HG03432 (cell line): ENCODE measurements at regions not wholly inside any gene's neighbourhood (a gene's known extent, or its start where the extent isn't known, plus 50 kb on each side); places are given as distances from the start of the nearest gene placed in this dataset.
"Not testable (repeated sequence)": the region's sequence is repeated elsewhere in the genome, so short reads cannot be mapped to it uniquely, and the experiment has no call there.

Experiments
- ATAC-seq: cut with Tn5 transposase; IDR thresholded peaks from one replicate; pipeline ENCODE4 v1.9.1; 2021; ENCODE audit warnings: mild to moderate bottlenecking, moderate library complexity; ENCODE audit not compliant: unreplicated experiment

DNA sequence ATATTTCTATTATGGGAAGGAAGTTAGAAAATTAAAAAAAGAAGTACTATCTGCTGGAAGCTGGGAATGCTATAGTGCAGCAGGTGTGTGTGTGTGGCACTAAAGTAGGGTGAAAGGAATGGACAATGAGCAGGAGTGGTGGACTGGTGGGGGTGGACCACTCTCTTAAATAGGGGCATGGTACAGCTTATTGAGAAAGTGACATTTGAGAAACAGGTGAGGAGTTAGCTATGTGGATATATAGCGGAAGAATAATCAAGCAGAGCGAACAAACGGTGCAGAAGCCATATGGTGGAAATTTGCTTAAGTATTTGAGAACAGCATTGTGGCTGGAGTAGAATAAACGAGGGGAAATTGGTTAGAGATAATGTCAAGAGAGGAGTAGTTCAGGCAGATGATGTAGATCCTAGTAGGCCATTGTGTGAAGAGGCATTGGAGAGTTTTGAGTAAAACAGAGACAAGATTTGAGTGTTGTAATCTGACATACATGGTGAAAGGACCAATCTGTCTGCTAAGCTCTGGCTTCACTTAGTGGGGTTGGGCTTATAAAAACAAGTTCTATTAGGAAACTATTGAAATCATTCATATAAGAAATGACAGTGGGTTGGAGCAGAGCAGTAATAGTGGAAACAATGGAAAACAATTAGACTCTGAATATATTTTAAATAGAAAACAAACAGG is 149.2 kb upstream of the SYT10 start:
- peak; percentile 68 for ATAC-seq

DNA sequence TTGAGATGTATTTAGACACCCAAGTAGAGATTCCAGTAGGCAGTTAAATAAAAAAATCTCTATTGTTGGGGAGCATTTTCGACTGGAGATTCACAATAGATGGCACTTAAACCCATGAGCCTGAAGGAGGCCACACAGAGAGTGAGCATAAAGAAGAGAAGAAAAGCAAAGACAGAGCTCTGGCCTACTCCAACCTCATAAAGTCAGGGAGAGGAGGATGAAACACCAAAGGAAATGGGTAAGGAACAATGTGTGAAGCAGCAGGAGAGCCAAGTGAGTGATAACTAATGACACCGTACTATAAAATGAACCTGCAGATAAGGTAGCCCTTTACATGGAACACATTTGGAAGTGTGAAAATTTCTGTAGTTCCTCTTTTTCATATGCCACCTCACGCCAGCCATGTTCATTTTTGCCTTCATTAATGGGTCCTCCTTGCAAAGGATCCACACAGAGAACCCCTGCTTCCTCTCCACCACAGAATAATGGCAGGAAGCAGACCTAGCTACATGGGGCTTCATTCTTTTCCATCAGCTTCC is 150.0 kb upstream of the SYT10 start:
- no peak for ATAC-seq

DNA sequence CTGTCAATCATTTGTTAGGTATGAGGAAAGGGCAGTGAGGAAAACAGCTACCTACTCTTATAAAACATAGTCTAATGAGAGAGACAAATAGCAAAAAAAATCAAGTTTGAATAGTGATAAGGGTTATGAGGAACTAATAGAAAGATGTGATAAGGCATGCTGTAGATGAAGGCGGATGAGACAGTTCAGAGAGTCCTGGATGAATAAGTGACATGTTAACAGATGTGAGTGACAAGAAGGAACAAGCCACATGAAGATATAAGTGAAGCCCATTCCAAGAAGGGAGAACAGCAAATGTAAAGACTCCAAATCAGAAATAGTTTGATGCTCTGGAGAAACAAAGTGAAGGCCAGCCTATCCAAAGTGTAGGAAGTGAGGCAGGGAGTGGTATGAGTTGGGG is 154.1 kb upstream of the SYT10 start:
- no peak for ATAC-seq

DNA sequence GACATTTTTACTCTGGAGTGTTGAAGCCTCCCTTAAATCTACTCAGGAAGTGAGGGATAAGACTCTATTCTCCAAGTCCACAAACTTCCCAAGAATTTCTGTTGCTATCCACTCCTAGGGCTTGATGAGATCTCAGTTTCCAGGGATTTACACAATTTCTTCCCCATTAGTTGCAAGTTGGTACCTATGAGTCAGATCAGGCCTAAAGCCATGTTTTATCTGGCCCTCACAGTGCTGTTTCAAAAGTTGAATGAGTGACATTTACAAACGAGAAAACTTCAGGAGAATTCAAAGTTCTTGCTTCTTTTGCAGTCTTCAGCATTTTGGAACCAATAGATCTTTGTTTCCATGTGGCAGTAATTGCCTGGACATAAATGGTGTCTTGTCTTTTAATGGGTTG is 156.4 kb upstream of the SYT10 start:
- no peak for ATAC-seq

GRCh38 chr12:33596814-33597213 is 157.2 kb upstream of the SYT10 start:
- no peak for ATAC-seq

DNA sequence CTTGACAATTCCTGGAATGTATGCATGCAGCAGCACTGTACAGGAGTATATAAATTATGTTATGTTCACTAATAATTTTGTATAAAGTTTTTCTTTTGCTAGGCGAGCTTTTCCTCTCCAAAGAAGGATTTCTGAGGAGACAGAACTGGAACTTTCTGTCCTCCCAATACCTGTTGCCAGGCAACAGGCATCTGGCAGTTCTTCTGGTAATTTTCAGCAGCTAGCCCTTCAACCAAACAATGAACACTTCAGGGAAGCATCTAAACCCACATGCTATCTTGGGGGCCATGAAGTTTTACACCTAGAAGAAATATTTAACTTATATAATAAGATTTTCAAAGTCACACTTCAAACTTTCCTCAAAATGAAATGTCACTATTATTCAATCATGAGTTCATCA is 162.9 kb upstream of the SYT10 start:
- ATAC-seq = no peak

DNA sequence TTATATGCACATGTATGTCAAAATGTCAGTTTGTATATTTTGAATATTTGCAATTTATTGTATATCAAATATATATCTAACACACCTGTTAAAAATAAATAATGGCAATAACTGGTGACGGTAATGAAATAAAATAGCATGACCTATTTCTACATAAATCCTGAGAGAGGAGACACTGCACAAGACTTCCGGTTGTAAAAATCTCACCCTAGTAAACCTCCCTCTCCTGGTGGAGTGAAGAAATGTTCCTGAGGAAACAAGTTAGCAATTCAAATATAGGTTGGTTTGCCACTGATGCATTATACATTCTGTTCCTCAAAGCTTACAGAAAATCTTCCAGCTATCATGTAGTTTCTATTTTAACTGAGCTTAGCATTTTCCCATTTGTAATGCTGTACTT is 166.1 kb upstream of the SYT10 start:
- peak; percentile 80 for ATAC-seq

DNA sequence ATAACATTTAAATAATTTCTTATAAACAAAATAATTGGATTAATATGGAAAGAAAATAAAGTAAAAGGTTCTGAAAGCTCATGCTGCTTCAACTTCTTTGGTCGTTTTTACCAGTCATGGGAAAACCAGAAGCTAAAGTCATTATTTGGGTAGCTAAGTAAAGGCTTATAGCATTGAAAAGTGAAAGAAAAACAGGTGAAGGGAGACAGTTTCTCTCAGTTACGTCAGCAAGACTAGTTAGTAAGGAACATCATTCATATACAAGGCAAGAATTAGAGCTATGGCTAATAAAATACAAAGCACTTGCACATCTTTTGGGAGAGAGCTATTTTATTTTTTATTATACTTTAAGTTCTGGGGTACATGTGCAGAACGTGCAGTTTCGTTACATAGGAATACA is 170.3 kb upstream of the SYT10 start:
- ATAC-seq = no peak

DNA sequence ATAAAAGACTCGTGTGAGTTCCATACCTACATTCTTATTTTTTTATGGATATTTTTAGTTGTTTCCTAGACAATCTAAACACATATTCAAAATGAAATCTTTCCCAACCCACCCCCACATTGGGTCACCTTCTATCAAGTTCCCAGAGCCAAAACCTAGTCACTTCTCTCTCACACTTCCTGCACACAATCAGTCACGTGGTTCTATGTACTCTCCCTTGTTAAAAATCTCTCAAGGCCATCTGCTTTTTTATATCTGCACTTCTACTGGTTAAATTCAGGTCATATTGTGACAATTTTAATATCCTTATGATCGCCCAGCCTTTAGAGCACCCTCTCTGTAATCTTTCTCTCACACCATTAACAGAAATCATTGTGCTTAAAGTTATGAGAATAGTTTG is 175.0 kb upstream of the SYT10 start:
- ATAC-seq = no peak

GRCh38 chr12:33617218-33617617 is 177.6 kb upstream of the SYT10 start:
- ATAC-seq = no peak

DNA sequence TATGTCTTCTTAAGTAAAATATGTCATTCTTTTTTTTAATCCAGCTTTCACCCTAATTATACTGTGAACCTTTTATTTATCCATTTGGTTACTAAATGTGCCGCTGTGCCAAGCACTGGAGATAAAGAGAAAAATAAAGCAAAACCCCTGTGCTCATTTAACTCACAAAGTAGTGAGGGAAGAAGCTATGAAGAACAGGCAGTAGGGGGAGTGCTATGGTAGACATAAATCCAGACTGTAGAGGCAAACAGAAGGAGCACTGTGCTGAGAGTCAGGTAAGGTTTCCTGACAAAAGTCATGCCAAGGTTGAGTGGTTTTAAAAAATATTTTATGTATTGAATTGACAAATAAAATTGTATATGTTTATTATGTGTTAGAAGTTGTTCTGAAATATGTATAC is 188.5 kb upstream of the SYT10 start:
- ATAC-seq = no peak

DNA sequence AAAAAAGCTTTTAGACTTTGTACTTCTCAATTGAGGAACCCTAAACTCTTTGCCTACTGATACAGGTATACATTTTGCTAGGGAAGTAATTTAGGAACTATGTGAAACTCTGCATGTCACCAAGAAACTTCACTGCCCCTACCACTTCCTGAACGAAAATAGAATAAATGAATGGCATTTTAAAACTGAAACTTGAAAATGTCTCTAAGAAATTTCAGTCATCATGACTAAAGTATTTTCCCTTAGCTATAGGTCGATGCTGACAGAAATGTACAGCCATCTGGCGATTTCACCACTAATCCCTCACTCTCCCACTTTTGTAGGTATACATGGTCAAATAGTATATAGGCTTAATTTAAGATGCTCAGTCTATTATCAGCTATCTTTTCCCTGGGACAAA is 194.9 kb upstream of the SYT10 start:
- ATAC-seq = peak; percentile 92

DNA sequence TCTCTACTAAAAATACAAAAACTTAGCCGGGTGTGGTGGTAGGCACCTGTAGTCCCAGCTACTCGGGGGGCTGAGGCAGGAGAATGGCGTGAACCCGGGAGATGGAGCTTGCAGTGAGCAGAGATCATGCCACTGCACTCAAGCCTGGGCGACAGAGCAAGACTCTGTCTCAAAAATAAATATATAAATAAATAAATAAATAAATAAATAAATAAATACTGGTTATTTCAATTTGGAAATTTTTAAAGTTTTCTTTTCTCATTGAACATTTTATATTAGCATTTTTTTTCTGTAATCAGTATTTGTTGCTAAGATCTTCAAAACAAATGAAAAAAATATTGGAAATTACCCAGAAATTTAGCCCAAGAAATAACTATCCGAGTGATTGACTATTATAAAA is 197.3 kb upstream of the SYT10 start:
- not testable (repeated sequence) for ATAC-seq

DNA sequence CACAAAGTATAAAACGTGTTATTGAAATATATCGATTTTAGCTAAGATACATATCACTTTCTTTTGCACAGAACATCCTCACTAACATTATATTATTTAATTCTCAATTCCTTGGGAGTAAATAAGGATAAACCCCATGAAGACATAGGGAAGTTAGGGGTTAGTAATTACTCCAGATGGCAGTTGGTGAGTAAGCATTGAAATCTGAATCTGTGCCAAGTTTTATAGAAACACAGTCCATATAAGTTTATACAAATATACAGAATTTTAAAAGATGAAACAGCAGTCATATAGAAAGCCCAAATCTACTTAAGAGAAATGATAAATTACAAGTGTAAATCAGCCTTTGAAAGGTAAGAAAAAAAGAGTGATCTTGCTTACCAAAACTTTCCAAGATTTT is 200.4 kb upstream of the SYT10 start:
- ATAC-seq = no peak

- no peak for ATAC-seq
Measured at GRCh38 chr12:33649992-33650391, 210.4 kb upstream of the SYT10 start.

DNA sequence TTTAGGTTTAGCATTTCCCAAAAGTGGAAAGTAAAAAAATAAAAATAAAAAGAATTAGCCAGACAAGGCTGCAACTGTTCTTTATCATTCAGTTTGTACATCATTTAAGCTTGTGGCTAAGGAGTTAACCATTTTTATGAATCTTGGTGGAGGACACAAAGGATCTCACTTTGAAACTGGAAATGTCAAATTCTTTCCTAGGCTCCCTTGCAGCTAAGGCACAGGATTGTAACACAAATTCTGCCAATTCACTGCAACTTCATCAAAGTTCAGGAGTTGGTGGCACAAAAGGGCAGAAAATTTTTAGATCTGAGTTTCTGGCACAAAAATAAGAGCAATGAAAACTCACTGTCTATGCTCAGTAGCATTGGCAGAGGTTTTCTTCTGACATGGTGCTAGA is 211.2 kb upstream of the SYT10 start:
- no peak for ATAC-seq

DNA sequence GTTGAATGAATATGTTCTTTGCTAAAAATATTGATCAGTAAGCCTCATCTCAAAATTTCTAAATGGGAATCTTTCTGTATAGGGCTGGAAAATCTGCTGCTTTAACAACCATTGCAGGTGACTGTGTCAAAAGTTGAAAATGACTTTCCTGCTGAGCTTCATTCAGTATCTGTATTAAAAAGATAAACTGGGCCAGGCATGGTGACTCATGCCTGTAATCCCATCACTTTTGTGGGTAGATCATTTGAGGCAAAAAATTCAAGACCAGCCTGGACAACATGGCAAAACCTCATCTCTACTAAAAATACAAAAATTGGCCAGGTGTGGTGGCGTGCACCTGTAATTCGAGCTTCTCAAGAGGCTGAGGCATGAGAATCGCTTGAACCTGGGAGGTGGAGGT is 213.7 kb upstream of the SYT10 start:
- ATAC-seq = no peak

DNA sequence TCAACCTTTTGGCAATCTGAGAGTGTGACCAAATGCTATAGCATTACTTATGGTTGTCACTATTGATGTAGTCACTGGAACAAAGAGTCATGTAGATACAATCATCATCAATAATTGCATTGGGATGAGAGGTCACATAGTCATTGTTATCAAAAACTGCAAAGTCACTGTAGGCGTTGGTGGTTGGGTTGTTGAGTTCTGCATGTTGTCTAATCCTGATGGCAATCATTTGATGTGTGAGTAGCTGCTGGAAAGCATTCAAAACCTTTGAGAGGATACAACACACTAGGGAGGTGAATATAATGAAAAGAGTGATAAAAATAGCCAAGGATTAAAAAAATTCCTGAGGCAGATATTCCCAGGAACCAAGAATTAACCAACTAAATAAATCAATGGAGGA is 214.7 kb upstream of the SYT10 start:
- no peak for ATAC-seq

DNA sequence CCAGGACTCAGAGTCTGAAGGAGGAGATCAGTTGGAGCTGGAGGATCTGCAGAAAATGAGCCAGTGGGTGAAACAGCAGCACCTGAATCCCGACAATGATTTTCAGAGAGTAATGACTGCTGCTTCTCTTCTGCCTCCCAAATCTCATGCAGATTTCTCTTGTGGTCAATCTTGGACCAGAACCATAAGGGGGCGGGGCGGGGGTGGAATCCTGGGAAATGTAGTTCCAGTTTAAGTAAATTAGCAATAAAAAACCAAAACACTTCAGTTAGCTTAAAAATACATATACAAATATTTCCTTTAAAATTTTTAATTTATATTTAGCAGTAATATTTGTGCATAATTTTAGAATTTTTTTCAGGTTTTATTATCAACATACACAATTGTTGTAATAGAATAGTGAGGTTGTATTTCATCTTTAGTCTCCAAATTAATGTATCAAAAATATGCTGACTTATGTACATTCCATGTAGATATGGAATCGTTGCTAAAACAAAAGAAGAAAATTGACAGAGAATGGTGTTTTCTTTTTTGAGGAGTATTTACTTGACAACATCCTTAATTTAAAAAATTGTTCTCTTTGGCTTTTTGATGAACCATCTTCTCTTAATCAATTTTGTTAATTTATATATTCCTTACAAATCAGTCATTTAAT is 223.5 kb upstream of the SYT10 start:
- ATAC-seq = no peak

- no peak for ATAC-seq
Measured at GRCh38 chr12:33669349-33669748, 229.7 kb upstream of the SYT10 start.

GRCh38 chr12:33670284-33670683 is 230.7 kb upstream of the SYT10 start:
- ATAC-seq = no peak

DNA sequence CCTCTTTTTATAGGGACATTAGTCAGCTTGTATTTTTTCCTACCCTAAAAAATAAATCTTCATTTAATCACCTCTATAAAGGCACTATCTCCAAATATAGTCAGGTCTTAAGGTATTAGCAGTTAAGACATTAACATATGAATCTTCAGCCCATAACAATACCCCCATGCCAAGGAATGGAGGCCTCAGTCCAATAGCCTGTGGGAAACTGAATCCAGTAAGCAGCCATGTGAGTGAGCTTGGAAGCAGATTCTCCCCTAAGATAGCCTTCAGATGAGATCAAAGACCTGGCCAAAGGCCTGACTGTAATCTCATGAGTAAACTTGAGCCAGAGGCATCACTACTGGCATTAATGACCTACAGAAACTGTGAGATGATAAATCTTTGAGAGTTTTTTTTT is 232.1 kb upstream of the SYT10 start:
- no peak for ATAC-seq
